Fibroblast of lung (primary cell): ENCODE measurements at regions not wholly inside any gene's neighbourhood (a gene's known extent, or its start where the extent isn't known, plus 50 kb on each side); places are given as distances from the start of the nearest gene placed in this dataset.

Experiments used
- CTCF ChIP-seq, 2 donors: IDR thresholded peaks in 1 of 2; conservative IDR thresholded peaks in 1 of 2; 1 replicate in 1 of 2; 2 replicates in 1 of 2; pipeline ENCODE4 v1.5.1; 2011 to 2012; ENCODE audit warnings: low read length in 2 of 2, control low read depth in 1 of 2, inconsistent platforms in 1 of 2, low read depth in 1 of 2, mild to moderate bottlenecking in 1 of 2
- EZH2 ChIP-seq: IDR thresholded peaks from 2 replicates; pipeline ENCODE4 v1.5.1; 2012; ENCODE audit warnings: low read length, control low read depth, mild to moderate bottlenecking; ENCODE audit errors: missing control alignments

- TF ChIP-seq CTCF (conservative IDR thresholded peaks at IDR 0.05 in 1 of 2, IDR thresholded peaks at IDR 0.05 in 1 of 2; ENCODE audit: low read depth in 1 of 2, low read length in 2 of 2) = no peak
- no peak for TF ChIP-seq EZH2
Observed at GRCh38 chr22:48208894-48209293, 1446.4 kb downstream of the TBC1D22A start.
